H1 (cell line): ENCODE measurements at regions not wholly inside any gene's neighbourhood (a gene's known extent, or its start where the extent isn't known, plus 50 kb on each side); places are given as distances from the start of the nearest gene placed in this dataset.

Source experiments
- CTCF ChIA-PET: fragments of 300-600 bp; sonication (Branson Sonifier 250); formaldehyde crosslinking; loops from one replicate; lab custom pipeline; 2021; ENCODE audit not compliant: partially characterized antibody; lab: Charles Lee
- POLR2A ChIA-PET: fragments of 300-600 bp; sonication (Branson Sonifier 250); formaldehyde crosslinking; loops from one replicate; lab custom pipeline; 2021; ENCODE audit warnings: inconsistent platforms; ENCODE audit not compliant: partially characterized antibody; lab: Charles Lee
- DNase-seq, 2 experiments: peaks; one replicate each; pipeline versions ENCODE4 v3.0.0 to v3.0.0-alpha.2; 2010 to 2022; ENCODE audit warnings: low spot score in 2 of 2, low read depth in 1 of 2, mixed read lengths in 1 of 2
- FAIRE-seq: peaks from 2 replicates; lab custom pipeline; 2011; peaks lifted over from hg19 to GRCh38; lab: Jason Lieb, UNC
- H2AFZ ChIP-seq: 2 replicates; pipeline ENCODE4 v1.8.1; 2012; ENCODE audit warnings: low read length, inconsistent platforms
- H2AK5ac ChIP-seq: 2 replicates; pipeline ENCODE4 v1.6.1; 2013; ENCODE audit warnings: low read depth, low read length
- H2BK120ac ChIP-seq: replicated peaks from 2 replicates; pipeline ENCODE3; 2013; ENCODE audit warnings: low read depth, low read length, inconsistent platforms
- H2BK12ac ChIP-seq: 2 replicates; pipeline ENCODE4 v1.6.1; 2013; ENCODE audit warnings: low read depth, low read length
- H2BK15ac ChIP-seq: 2 replicates; pipeline ENCODE4 v1.6.1; 2013; ENCODE audit warnings: low read length
- H2BK20ac ChIP-seq: 2 replicates; pipeline ENCODE4 v1.6.1; 2013; ENCODE audit warnings: low read length
- H2BK5ac ChIP-seq: 2 replicates; pipeline ENCODE4 v1.6.1; 2013; ENCODE audit warnings: low read depth, low read length
- H3K14ac ChIP-seq: 2 replicates; pipeline ENCODE4 v1.6.1; 2013; ENCODE audit warnings: inconsistent platforms; ENCODE audit not compliant: insufficient read length
- H3K18ac ChIP-seq: 2 replicates; pipeline ENCODE4 v1.6.1; 2013; ENCODE audit warnings: low read length; ENCODE audit errors: extremely low read depth
- H3K23ac ChIP-seq: 2 replicates; pipeline ENCODE4 v1.6.1; 2013; ENCODE audit warnings: inconsistent platforms; ENCODE audit not compliant: insufficient read length
- H3K23me2 ChIP-seq: 2 replicates; pipeline ENCODE4 v1.6.1; 2013; ENCODE audit warnings: low read depth, low read length
- H3K27ac ChIP-seq: 2 replicates; pipeline ENCODE4 v1.6.1; 2011; ENCODE audit warnings: low read depth, low read length, inconsistent platforms
- H3K27me3 ChIP-seq, 4 experiments: replicated peaks in 1 of 4; 1 replicate in 1 of 4; 2 replicates in 3 of 4; pipeline versions ENCODE4 v1.6.1 to v1.8.1; 2011 to 2013; ENCODE audit warnings: low read length in 3 of 4, mild to moderate bottlenecking in 3 of 4, inconsistent platforms in 2 of 4, mixed read lengths in 2 of 4, moderate library complexity in 1 of 4; ENCODE audit not compliant: control insufficient read depth in 3 of 4, insufficient read depth in 3 of 4; ENCODE audit errors: extremely low read depth in 1 of 4
- H3K36me3 ChIP-seq, 4 experiments: 2 replicates each; pipeline versions ENCODE4 v1.6.1 to v1.8.1; 2011 to 2013; ENCODE audit warnings: mild to moderate bottlenecking in 4 of 4, low read length in 3 of 4, moderate library complexity in 2 of 4, control low read depth in 1 of 4, inconsistent platforms in 1 of 4; ENCODE audit not compliant: insufficient read depth in 4 of 4, control insufficient read depth in 2 of 4
- H3K4ac ChIP-seq: replicated peaks from 2 replicates; pipeline ENCODE3; 2013; ENCODE audit warnings: low read length, low read depth, mixed read lengths, inconsistent platforms; ENCODE audit not compliant: insufficient read length
- H3K4me1 ChIP-seq, 4 experiments: replicated peaks in 1 of 4; 1 replicate in 1 of 4; 2 replicates in 3 of 4; pipeline versions ENCODE4 v1.6.1 to v1.8.1; 2011 to 2013; ENCODE audit warnings: low read length in 3 of 4, inconsistent platforms in 2 of 4, mixed read lengths in 1 of 4; ENCODE audit not compliant: insufficient read depth in 4 of 4, control insufficient read depth in 3 of 4
- H3K4me2 ChIP-seq, 2 experiments: 2 replicates each; pipeline versions ENCODE4 v1.6.1 to v1.8.1; 2011 to 2013; ENCODE audit warnings: low read depth in 2 of 2, low read length in 2 of 2, control low read depth in 1 of 2, inconsistent platforms in 1 of 2, mild to moderate bottlenecking in 1 of 2; ENCODE audit not compliant: insufficient read depth in 1 of 2
- H3K4me3 ChIP-seq, 4 experiments: fragments of 200-600, 300-600 bp in 1 of 4; sonication (generic), shearing (Covaris generic), sonication (Bioruptor Twin) in 1 of 4; 2 replicates each; pipeline versions ENCODE4 v1.5.1 to v1.8.1; 2011 to 2016; ENCODE audit warnings: low read length in 4 of 4, low read depth in 3 of 4, control low read depth in 2 of 4, inconsistent platforms in 2 of 4, mild to moderate bottlenecking in 2 of 4, mixed read lengths in 1 of 4, moderate library complexity in 1 of 4; ENCODE audit not compliant: insufficient read depth in 2 of 4; ENCODE audit errors: extremely low read depth in 1 of 4
- H3K56ac ChIP-seq: replicated peaks from 2 replicates; pipeline ENCODE3; 2013; ENCODE audit warnings: low read depth, mild to moderate bottlenecking, mixed read lengths, low read length, inconsistent platforms; ENCODE audit not compliant: insufficient read length
- H3K79me1 ChIP-seq: 2 replicates; pipeline ENCODE4 v1.6.1; 2013; ENCODE audit warnings: low read depth, low read length, control low read depth
- H3K79me2 ChIP-seq, 2 experiments: 2 replicates each; pipeline versions ENCODE4 v1.6.1 to v1.8.1; 2012 to 2013; ENCODE audit warnings: low read length in 2 of 2, mild to moderate bottlenecking in 2 of 2, inconsistent platforms in 1 of 2; ENCODE audit not compliant: insufficient read depth in 2 of 2, control insufficient read depth in 1 of 2
- H3K9ac ChIP-seq, 4 experiments: replicated peaks in 1 of 4; 1 replicate in 1 of 4; 2 replicates in 3 of 4; pipeline versions ENCODE4 v1.6.1 to v1.8.1; 2011 to 2013; ENCODE audit warnings: low read depth in 3 of 4, low read length in 3 of 4, control low read depth in 2 of 4, mild to moderate bottlenecking in 2 of 4, moderate library complexity in 2 of 4, inconsistent platforms in 1 of 4; ENCODE audit errors: extremely low read depth in 1 of 4
- H3K9me3 ChIP-seq, 2 experiments: 2 replicates each; pipeline versions ENCODE4 v1.6.1 to v1.8.1; 2012 to 2013; ENCODE audit warnings: mild to moderate bottlenecking in 2 of 2, moderate library complexity in 2 of 2, control low read depth in 1 of 2, inconsistent platforms in 1 of 2, low read depth in 1 of 2, low read length in 1 of 2, mixed read lengths in 1 of 2; ENCODE audit not compliant: insufficient read depth in 2 of 2
- H4K20me1 ChIP-seq, 2 experiments: replicated peaks in 1 of 2; 2 replicates each; pipeline versions ENCODE3 to v1.8.1; 2011 to 2013; ENCODE audit warnings: inconsistent platforms in 2 of 2, low read length in 2 of 2, mild to moderate bottlenecking in 1 of 2; ENCODE audit not compliant: insufficient read depth in 2 of 2, control insufficient read depth in 1 of 2
- H4K5ac ChIP-seq: 2 replicates; pipeline ENCODE4 v1.6.1; 2013; ENCODE audit warnings: low read length, low read depth, mixed read lengths, inconsistent platforms; ENCODE audit not compliant: insufficient read length
- H4K8ac ChIP-seq: 2 replicates; pipeline ENCODE4 v1.8.0; 2013; ENCODE audit warnings: mild to moderate bottlenecking, moderate library complexity, low read length, inconsistent platforms; ENCODE audit not compliant: insufficient read depth; ENCODE audit errors: extremely low read depth
- H4K91ac ChIP-seq: replicated peaks from 2 replicates; pipeline ENCODE3; 2013; ENCODE audit warnings: low read length, mixed read lengths, inconsistent platforms; ENCODE audit not compliant: insufficient read length
- ASH2L ChIP-seq: fragments of 200-600, 300-600 bp; sonication (generic); IDR thresholded peaks from one replicate; pipeline ENCODE4 v1.7.1; 2017; ENCODE audit warnings: low read length
- BCL11A ChIP-seq, 2 experiments: IDR thresholded peaks; one replicate each; pipeline ENCODE4 v1.6.1; 2011; ENCODE audit warnings: low read depth in 2 of 2, low read length in 2 of 2, mild to moderate bottlenecking in 2 of 2
- CBX5 ChIP-seq: fragments of 300-800, 300-1000 bp; sonication (generic); IDR thresholded peaks from 2 replicates; pipeline ENCODE4 v1.7.1; 2016; ENCODE audit warnings: antibody characterized with exemption, low read length, low read depth
- CEBPB ChIP-seq: IDR thresholded peaks from 2 replicates; pipeline ENCODE4 v1.6.1; 2012; ENCODE audit warnings: low read depth, low read length
- CTBP2 ChIP-seq: IDR thresholded peaks from 2 replicates; pipeline ENCODE4 v1.7.0; 2011; ENCODE audit warnings: borderline replicate concordance, mild to moderate bottlenecking, moderate library complexity, mixed read lengths, low read length; ENCODE audit not compliant: insufficient read depth, insufficient read length
- EZH2 ChIP-seq: fragments of 200-600 bp; sonication (generic); IDR thresholded peaks from 2 replicates; pipeline ENCODE4 v1.7.1; 2012; ENCODE audit warnings: low read depth, mild to moderate bottlenecking, moderate library complexity, low read length, inconsistent platforms; ENCODE audit not compliant: severe bottlenecking
- NANOG ChIP-seq: IDR thresholded peaks from 2 replicates; pipeline ENCODE4 v1.6.1; 2011; ENCODE audit warnings: low read length, low read depth, mild to moderate bottlenecking, inconsistent platforms; ENCODE audit not compliant: insufficient read depth, poor library complexity, severe bottlenecking
- NRF1 ChIP-seq: IDR thresholded peaks from 2 replicates; pipeline ENCODE4 v1.6.1; 2011; ENCODE audit warnings: mild to moderate bottlenecking, low read depth, low read length, improper control_type of control experiment
- RNF2 ChIP-seq: fragments of 200-900, 300-1000 bp; sonication (generic); IDR thresholded peaks from 2 replicates; pipeline ENCODE4 v1.7.1; 2016; ENCODE audit warnings: borderline replicate concordance, low read depth, mild to moderate bottlenecking, antibody characterized with exemption, low read length; ENCODE audit not compliant: poor library complexity, severe bottlenecking; ENCODE audit errors: missing control alignments
- SAP30 ChIP-seq: fragments of 300-600 bp; sonication (generic); IDR thresholded peaks from 2 replicates; pipeline ENCODE4 v1.7.1; 2012; ENCODE audit warnings: low read length, moderate library complexity, mild to moderate bottlenecking, inconsistent platforms; ENCODE audit not compliant: insufficient read depth, insufficient replicate concordance
- SIN3A ChIP-seq, 2 experiments: IDR thresholded peaks in 1 of 2; conservative IDR thresholded peaks in 1 of 2; 2 replicates each; pipeline ENCODE4 v1.6.1; 2011 to 2012; ENCODE audit warnings: low read length in 2 of 2, improper control_type of control experiment in 1 of 2, low read depth in 1 of 2, mild to moderate bottlenecking in 1 of 2
- SIRT6 ChIP-seq: IDR thresholded peaks from one replicate; pipeline ENCODE4 v1.7.1; 2012; ENCODE audit warnings: low read length, inconsistent platforms
- SP1 ChIP-seq: IDR thresholded peaks from 2 replicates; pipeline ENCODE4 v1.6.1; 2011; ENCODE audit warnings: low read depth, low read length
- TAF1 ChIP-seq: IDR thresholded peaks from 2 replicates; pipeline ENCODE4 v1.6.1; 2011; ENCODE audit warnings: mild to moderate bottlenecking, low read depth, low read length
- YY1 ChIP-seq: IDR thresholded peaks from 2 replicates; pipeline ENCODE4 v1.6.1; 2011; ENCODE audit warnings: low read depth, mild to moderate bottlenecking, low read length
- WGBS, 2 experiments: shearing (Covaris generic) in 1 of 2; methylation state at CpG; one replicate each; pipeline versions ENCODE4 v1.1.6 to v1.1.7; 2013 to 2015; ENCODE audit warnings: low lambda C conversion rate in 2 of 2, mixed read lengths in 2 of 2, inconsistent platforms in 1 of 2, low coverage in 1 of 2, missing lambda C conversion rate in 1 of 2; ENCODE audit not compliant: insufficient replicate concordance in 2 of 2, insufficient coverage in 1 of 2, insufficient read length in 1 of 2; ENCODE audit errors: extremely low coverage in 1 of 2, missing lambda C conversion rate in 1 of 2; 5-methylcytosine and 5-hydroxymethylcytosine counted together

DNA sequence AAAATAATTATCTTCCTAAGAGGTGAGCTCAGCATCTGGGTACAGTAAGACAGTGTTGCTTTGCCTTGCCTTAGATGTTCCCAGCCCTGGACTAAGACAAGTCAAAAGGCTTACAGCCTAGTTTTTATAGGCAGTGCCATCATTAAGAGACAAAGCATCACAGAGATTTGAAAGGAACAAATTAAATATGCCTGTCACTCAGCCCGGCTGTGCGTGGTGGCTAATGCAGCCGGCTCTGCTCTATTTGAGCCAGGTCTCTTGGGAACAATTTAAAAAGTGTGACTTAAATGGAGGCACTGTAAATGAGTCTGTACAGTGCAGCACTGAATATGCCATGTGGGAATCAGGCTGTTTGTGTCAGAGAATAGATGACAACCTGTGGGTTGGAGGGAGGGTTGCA lies 1687.4 kb upstream of the FLRT2 start:
- H3K23ac ChIP-seq: no peak overlapping the region
- H2AFZ ChIP-seq: no peak overlapping the region
- no peak overlapping the region for H4K8ac ChIP-seq
- no peak overlapping the region for H3K27ac ChIP-seq
- H3K9ac ChIP-seq: no peak overlapping the region
- H2BK15ac ChIP-seq: no peak overlapping the region
- no peak overlapping the region for H4K5ac ChIP-seq
- H3K18ac ChIP-seq: no peak overlapping the region
- H2BK5ac ChIP-seq: no peak overlapping the region
- H2AK5ac ChIP-seq: no peak overlapping the region
- H3K9me3 ChIP-seq: no peaks in the 10 kb centered on the region
- H3K4me2 ChIP-seq: no peak overlapping the region
- H3K79me2 ChIP-seq: no peaks in the 10 kb centered on the region
- H3K27me3 ChIP-seq: no peaks in the 10 kb centered on the region
- no peak overlapping the region for H2BK20ac ChIP-seq
- no peaks in the 10 kb centered on the region for H3K79me1 ChIP-seq
- no peak overlapping the region for H3K4ac ChIP-seq
- no peak for FAIRE-seq
- no peaks in the 10 kb centered on the region for H3K36me3 ChIP-seq
- peaks cover 0 to 5% (median 1%) of the 10 kb centered on the region in 4 experiments; a peak in 2 of 7 replicates for H3K4me1 ChIP-seq
- no peak overlapping the region for H2BK120ac ChIP-seq
- ChIA-PET POLR2A (no interaction called here), CTCF (no interaction called here)
- no peak overlapping the region; the same call in 1 of the 2 replicates for H2BK12ac ChIP-seq
- DNase-seq: no peak
- no peak overlapping the region for H3K56ac ChIP-seq
- H3K23me2 ChIP-seq: no peaks in the 10 kb centered on the region
- 94% methylated on average over 3 of the region's 3 CpGs; no CpG with 5 or more reads in 1 of the 2 experiments for WGBS, 2 experiments
- H4K20me1 ChIP-seq: no peaks in the 10 kb centered on the region
- H4K91ac ChIP-seq: no peak overlapping the region
- H3K14ac ChIP-seq: no peak overlapping the region
- H3K4me3 ChIP-seq: no peak overlapping the region
- TF ChIP-seq EZH2: no peak
- TF ChIP-seq CEBPB: no peak
- no peak for TF ChIP-seq BCL11A (IDR thresholded peaks at IDR 0.05; ENCODE audit: low read depth in 2 of 2, low read length in 2 of 2)
- TF ChIP-seq NRF1: no peak
- TF ChIP-seq CBX5: no peak
- no peak for TF ChIP-seq SIRT6
- no peak for TF ChIP-seq SP1
- no peak for TF ChIP-seq SIN3A (conservative IDR thresholded peaks at IDR 0.05 in 1 of 2, IDR thresholded peaks at IDR 0.05 in 1 of 2; ENCODE audit: low read depth in 1 of 2, low read length in 2 of 2)
- no peak for TF ChIP-seq CTBP2
- no peak for TF ChIP-seq RNF2
- TF ChIP-seq NANOG: no peak
- no peak for TF ChIP-seq YY1
- TF ChIP-seq TAF1: no peak
- TF ChIP-seq ASH2L: no peak
- TF ChIP-seq SAP30: no peak
